ENCODE measurements at regions not wholly inside any gene's neighbourhood (a gene's known extent, or its start where the extent isn't known, plus 50 kb on each side); places are given as distances from the start of the nearest gene placed in this dataset.

GRCh38 chr1:243921111-243921510, 71.1 kb upstream of the AKT3 start:
- Histone ChIP-seq H3K27ac (ENCODE audit: low read depth, low read length) (no peak overlapping the region), H2BK120ac (replicated peaks; ENCODE audit: low read depth, low read length) (no peak overlapping the region), H4K91ac (replicated peaks; ENCODE audit: insufficient read length, low read length) (no peak overlapping the region), H2BK20ac (ENCODE audit: low read length) (no peak overlapping the region), H2BK15ac (ENCODE audit: low read length) (no peak overlapping the region), H4K20me1 (replicated peaks in 1 of 2; ENCODE audit: control insufficient read depth in 1 of 2, insufficient read depth in 2 of 2, low read length in 2 of 2) (no peaks in the 10 kb centered on the region), H3K23me2 (ENCODE audit: low read depth, low read length) (peaks cover 9% of the 10 kb centered on the region), H2BK5ac (ENCODE audit: low read depth, low read length) (no peak overlapping the region), H3K79me1 (ENCODE audit: low read depth, low read length) (no peaks in the 10 kb centered on the region), H3K18ac (ENCODE audit: extremely low read depth, low read length) (no peak overlapping the region), H3K79me2 (ENCODE audit: control insufficient read depth in 1 of 2, insufficient read depth in 2 of 2, low read length in 2 of 2) (no peaks in the 10 kb centered on the region), H2BK12ac (ENCODE audit: low read depth, low read length) (no peak overlapping the region), H3K56ac (replicated peaks; ENCODE audit: insufficient read length, low read depth, low read length) (no peak overlapping the region), H3K14ac (ENCODE audit: insufficient read length) (no peak overlapping the region), H3K4me3 (ENCODE audit: extremely low read depth in 1 of 4, insufficient read depth in 2 of 4, low read depth in 3 of 4, low read length in 4 of 4) (no peak overlapping the region), H2AFZ (ENCODE audit: low read length) (no peak overlapping the region), H2AK5ac (ENCODE audit: low read depth, low read length) (no peak overlapping the region), H3K4me1 (replicated peaks in 1 of 4; ENCODE audit: control insufficient read depth in 3 of 4, insufficient read depth in 4 of 4, low read length in 3 of 4) (peaks cover 4 to 13% (median 11%) of the 10 kb centered on the region in 4 experiments), H3K9me3 (ENCODE audit: insufficient read depth in 2 of 2, low read depth in 1 of 2, low read length in 1 of 2) (no peaks in the 10 kb centered on the region), H4K5ac (ENCODE audit: insufficient read length, low read depth, low read length) (no peak overlapping the region), H3K4me2 (ENCODE audit: insufficient read depth in 1 of 2, low read depth in 2 of 2, low read length in 2 of 2) (no peak overlapping the region), H3K36me3 (ENCODE audit: control insufficient read depth in 2 of 4, insufficient read depth in 4 of 4, low read length in 3 of 4) (no peaks in the 10 kb centered on the region), H3K9ac (replicated peaks in 1 of 4; ENCODE audit: extremely low read depth in 1 of 4, low read depth in 3 of 4, low read length in 3 of 4) (no peak overlapping the region), H3K23ac (ENCODE audit: insufficient read length) (no peak overlapping the region), H3K27me3 (replicated peaks in 1 of 4; ENCODE audit: control insufficient read depth in 3 of 4, extremely low read depth in 1 of 4, insufficient read depth in 3 of 4, low read length in 3 of 4) (peaks cover 5 to 28% (median 23%) of the 10 kb centered on the region in 4 experiments), H4K8ac (ENCODE audit: extremely low read depth, insufficient read depth, low read length) (no peak overlapping the region), H3K4ac (replicated peaks; ENCODE audit: insufficient read length, low read depth, low read length) (no peak overlapping the region)
- ChIA-PET CTCF (ENCODE audit: partially characterized antibody) (interaction anchor here (1.3 kb wide), 1 partner anchor 25 kb away, joined by 3 read pairs; no protein-coding TSS in a partner anchor), POLR2A (ENCODE audit: partially characterized antibody) (interaction anchor here (1.4 kb wide), 1 partner anchor 11 kb away, joined by 4 read pairs; no protein-coding TSS in a partner anchor)
- no peak for FAIRE-seq
- WGBS, 2 experiments (ENCODE audit: extremely low coverage in 1 of 2, insufficient coverage in 1 of 2, insufficient read length in 1 of 2, insufficient replicate concordance in 2 of 2, low coverage in 1 of 2, low lambda C conversion rate in 2 of 2, missing lambda C conversion rate in 1 of 2): 93% methylated on average over 1 of the region's 1 CpG; no CpG with 5 or more reads in 1 of the 2 experiments
- no peak for DNase-seq (ENCODE audit: low read depth in 1 of 2, low spot score in 2 of 2)
- TF ChIP-seq POU5F1 (IDR thresholded peaks at IDR 0.05; ENCODE audit: low read depth, low read length): no peak
- no peak for TF ChIP-seq SRF (IDR thresholded peaks at IDR 0.05; ENCODE audit: low read depth, low read length)
- TF ChIP-seq HDAC2 (IDR thresholded peaks at IDR 0.05; ENCODE audit: borderline replicate concordance in 1 of 2, low read depth in 2 of 2, low read length in 2 of 2): no peak
- TF ChIP-seq USF2 (IDR thresholded peaks at IDR 0.05; ENCODE audit: low read length): 0 out of 2 replicates have a peak, but pooled peaks have one; percentile 26
- TF ChIP-seq RBBP5 (IDR thresholded peaks at IDR 0.05; ENCODE audit: borderline replicate concordance, low read depth, low read length): no peak

Data from H1 (cell line).